Liver (tissue), 8 donors: ENCODE measurements at regions not wholly inside any gene's neighbourhood (a gene's known extent, or its start where the extent isn't known, plus 50 kb on each side); places are given as distances from the start of the nearest gene placed in this dataset.

Source experiments
- DNase-seq: peaks from one replicate; pipeline ENCODE4 v3.0.0-alpha.2; 2017; ENCODE audit warnings: low spot score
- H3K27ac ChIP-seq, 2 donors: one replicate each; pipeline ENCODE4 v1.7.0; 2013; ENCODE audit warnings: inconsistent platforms in 2 of 2, low read length in 2 of 2, control low read depth in 1 of 2, low read depth in 1 of 2, mild to moderate bottlenecking in 1 of 2
- H3K27me3 ChIP-seq, 4 donors: one replicate each; pipeline versions ENCODE4 v1.6.1 to v1.7.0; 2013; ENCODE audit warnings: low read length in 3 of 4, inconsistent platforms in 1 of 4, mild to moderate bottlenecking in 1 of 4, moderate library complexity in 1 of 4; ENCODE audit not compliant: control insufficient read depth in 4 of 4, insufficient read depth in 4 of 4
- H3K36me3 ChIP-seq, 4 donors: one replicate each; pipeline versions ENCODE4 v1.6.1 to v1.7.0; 2013; ENCODE audit warnings: low read length in 3 of 4, mild to moderate bottlenecking in 3 of 4, low read depth in 1 of 4, moderate library complexity in 1 of 4; ENCODE audit not compliant: control insufficient read depth in 4 of 4, insufficient read depth in 3 of 4
- H3K4me1 ChIP-seq, 4 donors: one replicate each; pipeline versions ENCODE4 v1.6.1 to v1.7.0; 2013; ENCODE audit warnings: low read length in 3 of 4, mild to moderate bottlenecking in 3 of 4, moderate library complexity in 1 of 4; ENCODE audit not compliant: control insufficient read depth in 4 of 4, insufficient read depth in 4 of 4
- H3K4me3 ChIP-seq, 3 donors: one replicate each; pipeline versions ENCODE4 v1.6.1 to v1.7.0; 2013; ENCODE audit warnings: low read length in 3 of 3, control low read depth in 1 of 3, low read depth in 1 of 3, mild to moderate bottlenecking in 1 of 3
- H3K9ac ChIP-seq, 2 donors: one replicate each; pipeline ENCODE4 v1.7.0; 2013; ENCODE audit warnings: low read length in 2 of 2, mild to moderate bottlenecking in 2 of 2, moderate library complexity in 2 of 2, control low read depth in 1 of 2, low read depth in 1 of 2
- H3K9me3 ChIP-seq, 4 donors: one replicate each; pipeline versions ENCODE4 v1.6.1 to v1.7.0; 2013; ENCODE audit warnings: low read length in 3 of 4; ENCODE audit not compliant: control insufficient read depth in 4 of 4
- EGR1 ChIP-seq, 2 donors: IDR thresholded peaks; 2 replicates each; pipeline ENCODE4 v1.6.1; 2016 to 2018; ENCODE audit warnings: antibody characterized with exemption in 2 of 2, low read depth in 2 of 2
- FOXA1 ChIP-seq: IDR thresholded peaks from 2 replicates; pipeline ENCODE4 v1.6.1; 2016; ENCODE audit warnings: antibody characterized with exemption
- FOXA2 ChIP-seq: IDR thresholded peaks from 2 replicates; pipeline ENCODE4 v1.6.1; 2016; ENCODE audit warnings: antibody characterized with exemption
- GABPA ChIP-seq, 2 donors: IDR thresholded peaks in 1 of 2; conservative IDR thresholded peaks in 1 of 2; 2 replicates each; pipeline ENCODE4 v1.6.1; 2016; ENCODE audit warnings: antibody characterized with exemption in 2 of 2, mild to moderate bottlenecking in 1 of 2, moderate library complexity in 1 of 2
- HNF4A ChIP-seq, 2 donors: conservative IDR thresholded peaks; 2 replicates each; pipeline ENCODE4 v1.6.1; 2016; ENCODE audit warnings: antibody characterized with exemption in 2 of 2, mild to moderate bottlenecking in 2 of 2
- HNF4G ChIP-seq: IDR thresholded peaks from 2 replicates; pipeline ENCODE4 v1.6.1; 2016; ENCODE audit warnings: antibody characterized with exemption
- NR2F2 ChIP-seq: IDR thresholded peaks from 2 replicates; pipeline ENCODE4 v1.6.1; 2016; ENCODE audit warnings: antibody characterized with exemption
- RAD21 ChIP-seq, 2 donors: IDR thresholded peaks; 2 replicates each; pipeline ENCODE4 v1.6.1; 2016; ENCODE audit warnings: antibody characterized with exemption in 2 of 2, mild to moderate bottlenecking in 2 of 2
- RXRA ChIP-seq, 2 donors: IDR thresholded peaks; 2 replicates each; pipeline ENCODE4 v1.6.1; 2017 to 2018; ENCODE audit warnings: antibody characterized with exemption in 2 of 2, mild to moderate bottlenecking in 1 of 2
- SP1 ChIP-seq: IDR thresholded peaks from 2 replicates; pipeline ENCODE4 v1.6.1; 2018; ENCODE audit warnings: antibody characterized with exemption, mild to moderate bottlenecking
- TAF1 ChIP-seq: conservative IDR thresholded peaks from 2 replicates; pipeline ENCODE4 v1.6.1; 2016; ENCODE audit warnings: antibody characterized with exemption, mild to moderate bottlenecking
- YY1 ChIP-seq: IDR thresholded peaks from 2 replicates; pipeline ENCODE4 v1.6.1; 2016; ENCODE audit warnings: antibody characterized with exemption, mild to moderate bottlenecking
- WGBS: extraction: QIAGEN DNeasy Blood & Tissue Kit; methylation state at CpG from one replicate; pipeline ENCODE4 v1.1.7; 2013; 5-methylcytosine and 5-hydroxymethylcytosine counted together
- TF ChIP-seq, protein P1 (sequence below): IDR thresholded peaks from 2 replicates; pipeline ENCODE4 v1.6.1; 2016; ENCODE audit warnings: antibody characterized with exemption
- TF ChIP-seq, protein P2 (sequence below): IDR thresholded peaks from 2 replicates; pipeline ENCODE4 v1.6.1; 2016; ENCODE audit warnings: antibody characterized with exemption
- TF ChIP-seq, protein P3 (sequence below): IDR thresholded peaks from 2 replicates; pipeline ENCODE4 v1.6.1; 2016; ENCODE audit warnings: antibody characterized with exemption
- TF ChIP-seq, protein P4 (sequence below): IDR thresholded peaks from 2 replicates; pipeline ENCODE4 v1.6.1; 2016; ENCODE audit warnings: antibody characterized with exemption, mild to moderate bottlenecking
- TF ChIP-seq, protein P5 (sequence below): fragments of 150-350 bp; IDR thresholded peaks from 2 replicates; pipeline ENCODE4 v1.5.1; 2017; ENCODE audit warnings: improper control_type of control experiment, low read depth, low read length; ENCODE audit not compliant: missing input control
- donor health status: healthy.
- donor health status: healthy.
- donor health status: healthy.
- donor health status: healthy.
- donor health status: healthy.

DNA sequence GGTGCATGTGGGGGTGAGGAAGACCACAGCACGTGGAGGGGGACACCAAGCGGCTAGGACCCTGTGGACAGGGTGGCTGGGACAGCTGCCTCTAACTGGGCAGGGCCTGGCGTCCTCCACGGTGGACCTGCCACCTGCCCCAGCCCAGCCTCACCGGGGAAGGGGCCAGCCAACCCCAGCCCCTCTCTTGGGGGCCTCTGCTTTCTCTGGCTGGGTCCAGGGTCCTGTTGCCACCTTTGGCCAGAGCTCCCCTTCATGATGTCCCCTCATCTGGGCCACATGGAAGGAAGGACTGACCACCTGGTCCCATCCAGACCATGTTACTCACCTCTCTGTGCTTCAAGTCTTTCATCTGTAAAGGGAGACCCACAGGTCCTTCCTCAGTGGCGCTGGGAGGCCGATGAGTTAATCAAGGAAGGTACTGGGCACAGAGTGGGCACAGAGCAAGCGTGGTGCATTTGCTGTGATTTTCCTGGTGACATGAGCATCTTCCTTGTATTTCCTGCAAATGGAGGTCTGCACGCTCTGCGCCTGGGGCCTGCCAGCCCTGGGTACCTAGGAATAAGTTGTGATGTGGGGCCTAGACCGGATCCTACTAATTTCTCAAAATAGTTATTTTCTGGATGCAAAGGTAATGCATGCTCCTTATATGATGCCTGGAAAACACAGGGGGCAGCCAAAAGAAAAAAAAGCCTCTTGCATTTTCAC is 538.4 kb downstream of the TBC1D22A start:
- no peaks in the 10 kb centered on the region for H3K4me1 ChIP-seq
- H3K27me3 ChIP-seq = no peaks in the 10 kb centered on the region
- no peak overlapping the region for H3K4me3 ChIP-seq
- H3K9ac ChIP-seq = no peak overlapping the region
- WGBS = 80% methylated on average over 11 of the region's 11 CpGs
- no peaks in the 10 kb centered on the region for H3K36me3 ChIP-seq
- TF ChIP-seq FOXA2 = no peak
- TF ChIP-seq, protein P1, sequence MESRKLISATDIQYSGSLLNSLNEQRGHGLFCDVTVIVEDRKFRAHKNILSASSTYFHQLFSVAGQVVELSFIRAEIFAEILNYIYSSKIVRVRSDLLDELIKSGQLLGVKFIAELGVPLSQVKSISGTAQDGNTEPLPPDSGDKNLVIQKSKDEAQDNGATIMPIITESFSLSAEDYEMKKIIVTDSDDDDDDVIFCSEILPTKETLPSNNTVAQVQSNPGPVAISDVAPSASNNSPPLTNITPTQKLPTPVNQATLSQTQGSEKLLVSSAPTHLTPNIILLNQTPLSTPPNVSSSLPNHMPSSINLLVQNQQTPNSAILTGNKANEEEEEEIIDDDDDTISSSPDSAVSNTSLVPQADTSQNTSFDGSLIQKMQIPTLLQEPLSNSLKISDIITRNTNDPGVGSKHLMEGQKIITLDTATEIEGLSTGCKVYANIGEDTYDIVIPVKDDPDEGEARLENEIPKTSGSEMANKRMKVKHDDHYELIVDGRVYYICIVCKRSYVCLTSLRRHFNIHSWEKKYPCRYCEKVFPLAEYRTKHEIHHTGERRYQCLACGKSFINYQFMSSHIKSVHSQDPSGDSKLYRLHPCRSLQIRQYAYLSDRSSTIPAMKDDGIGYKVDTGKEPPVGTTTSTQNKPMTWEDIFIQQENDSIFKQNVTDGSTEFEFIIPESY = no peak
- TF ChIP-seq, protein P2, sequence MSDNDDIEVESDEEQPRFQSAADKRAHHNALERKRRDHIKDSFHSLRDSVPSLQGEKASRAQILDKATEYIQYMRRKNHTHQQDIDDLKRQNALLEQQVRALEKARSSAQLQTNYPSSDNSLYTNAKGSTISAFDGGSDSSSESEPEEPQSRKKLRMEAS = no peak
- TF ChIP-seq EGR1 (IDR thresholded peaks at IDR 0.05; ENCODE audit: low read depth in 2 of 2) = no peak
- no peak overlapping the region for H3K27ac ChIP-seq
- H3K9me3 ChIP-seq = no peaks in the 10 kb centered on the region
- peak; percentile 14 for DNase-seq

DNA sequence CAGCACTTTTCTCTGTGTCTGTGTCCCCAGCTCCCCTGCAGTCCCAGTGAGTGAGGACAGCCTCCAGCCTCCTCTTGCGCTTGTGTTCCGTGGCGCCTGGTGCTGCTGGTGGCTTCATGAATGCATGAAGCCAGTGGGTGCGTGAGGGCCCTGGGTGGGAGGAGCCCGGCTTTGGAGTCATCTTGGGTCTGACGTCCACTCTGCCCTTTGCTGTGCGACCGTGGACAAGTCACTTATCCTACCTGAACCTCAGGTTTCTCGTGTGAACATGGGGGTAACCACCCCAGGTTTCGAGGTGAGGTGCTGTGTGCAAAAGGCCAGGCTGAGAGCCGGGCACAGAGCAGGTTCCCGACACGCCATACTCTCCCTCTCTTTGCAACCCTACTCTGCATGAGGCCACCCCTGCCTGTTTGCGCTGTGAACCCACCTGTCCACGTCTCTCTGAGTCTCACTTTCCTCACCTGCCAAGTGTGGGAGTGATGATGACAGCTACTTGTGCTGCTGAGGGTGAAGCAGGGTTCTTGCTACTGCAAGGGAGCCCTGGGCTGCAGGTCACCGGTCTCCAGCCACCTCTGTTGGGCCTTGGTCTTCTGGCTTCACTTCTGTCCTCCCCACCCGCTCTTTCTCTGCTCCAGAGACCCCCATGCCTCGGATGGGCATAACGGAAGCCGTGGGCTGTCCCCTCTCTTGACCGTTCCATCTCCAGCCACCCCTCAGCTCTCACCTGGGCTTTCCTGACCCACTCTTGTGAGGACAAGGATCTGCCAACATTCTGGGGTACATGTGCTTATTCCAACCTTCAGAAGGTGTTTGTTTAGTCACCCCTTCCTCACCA is 537.6 kb downstream of the TBC1D22A start:
- Histone ChIP-seq H3K27ac (no peak overlapping the region), H3K9me3 (no peaks in the 10 kb centered on the region), H3K4me1 (no peaks in the 10 kb centered on the region), H3K9ac (no peak overlapping the region), H3K36me3 (no peaks in the 10 kb centered on the region), H3K4me3 (no peak overlapping the region), H3K27me3 (no peaks in the 10 kb centered on the region)
- no peak for TF ChIP-seq NR2F2
- TF ChIP-seq, protein P1 = no peak
- TF ChIP-seq, protein P3, sequence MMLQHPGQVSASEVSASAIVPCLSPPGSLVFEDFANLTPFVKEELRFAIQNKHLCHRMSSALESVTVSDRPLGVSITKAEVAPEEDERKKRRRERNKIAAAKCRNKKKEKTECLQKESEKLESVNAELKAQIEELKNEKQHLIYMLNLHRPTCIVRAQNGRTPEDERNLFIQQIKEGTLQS = no peak
- no peak for TF ChIP-seq GABPA (IDR thresholded peaks at IDR 0.05 in 1 of 2, conservative IDR thresholded peaks at IDR 0.05 in 1 of 2)
- TF ChIP-seq, protein P4, sequence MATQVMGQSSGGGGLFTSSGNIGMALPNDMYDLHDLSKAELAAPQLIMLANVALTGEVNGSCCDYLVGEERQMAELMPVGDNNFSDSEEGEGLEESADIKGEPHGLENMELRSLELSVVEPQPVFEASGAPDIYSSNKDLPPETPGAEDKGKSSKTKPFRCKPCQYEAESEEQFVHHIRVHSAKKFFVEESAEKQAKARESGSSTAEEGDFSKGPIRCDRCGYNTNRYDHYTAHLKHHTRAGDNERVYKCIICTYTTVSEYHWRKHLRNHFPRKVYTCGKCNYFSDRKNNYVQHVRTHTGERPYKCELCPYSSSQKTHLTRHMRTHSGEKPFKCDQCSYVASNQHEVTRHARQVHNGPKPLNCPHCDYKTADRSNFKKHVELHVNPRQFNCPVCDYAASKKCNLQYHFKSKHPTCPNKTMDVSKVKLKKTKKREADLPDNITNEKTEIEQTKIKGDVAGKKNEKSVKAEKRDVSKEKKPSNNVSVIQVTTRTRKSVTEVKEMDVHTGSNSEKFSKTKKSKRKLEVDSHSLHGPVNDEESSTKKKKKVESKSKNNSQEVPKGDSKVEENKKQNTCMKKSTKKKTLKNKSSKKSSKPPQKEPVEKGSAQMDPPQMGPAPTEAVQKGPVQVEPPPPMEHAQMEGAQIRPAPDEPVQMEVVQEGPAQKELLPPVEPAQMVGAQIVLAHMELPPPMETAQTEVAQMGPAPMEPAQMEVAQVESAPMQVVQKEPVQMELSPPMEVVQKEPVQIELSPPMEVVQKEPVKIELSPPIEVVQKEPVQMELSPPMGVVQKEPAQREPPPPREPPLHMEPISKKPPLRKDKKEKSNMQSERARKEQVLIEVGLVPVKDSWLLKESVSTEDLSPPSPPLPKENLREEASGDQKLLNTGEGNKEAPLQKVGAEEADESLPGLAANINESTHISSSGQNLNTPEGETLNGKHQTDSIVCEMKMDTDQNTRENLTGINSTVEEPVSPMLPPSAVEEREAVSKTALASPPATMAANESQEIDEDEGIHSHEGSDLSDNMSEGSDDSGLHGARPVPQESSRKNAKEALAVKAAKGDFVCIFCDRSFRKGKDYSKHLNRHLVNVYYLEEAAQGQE = no peak
- no peak for TF ChIP-seq EGR1 (IDR thresholded peaks at IDR 0.05; ENCODE audit: low read depth in 2 of 2)
- no peak for TF ChIP-seq RAD21 (IDR thresholded peaks at IDR 0.05)
- no peak for TF ChIP-seq YY1
- no peak for TF ChIP-seq SP1
- no peak for TF ChIP-seq FOXA1
- TF ChIP-seq, protein P2 = no peak
- no peak for TF ChIP-seq HNF4A (conservative IDR thresholded peaks at IDR 0.05)
- no peak for TF ChIP-seq RXRA (IDR thresholded peaks at IDR 0.05)
- TF ChIP-seq FOXA2 = no peak
- TF ChIP-seq TAF1 = no peak
- TF ChIP-seq HNF4G = no peak
- TF ChIP-seq, protein P5, sequence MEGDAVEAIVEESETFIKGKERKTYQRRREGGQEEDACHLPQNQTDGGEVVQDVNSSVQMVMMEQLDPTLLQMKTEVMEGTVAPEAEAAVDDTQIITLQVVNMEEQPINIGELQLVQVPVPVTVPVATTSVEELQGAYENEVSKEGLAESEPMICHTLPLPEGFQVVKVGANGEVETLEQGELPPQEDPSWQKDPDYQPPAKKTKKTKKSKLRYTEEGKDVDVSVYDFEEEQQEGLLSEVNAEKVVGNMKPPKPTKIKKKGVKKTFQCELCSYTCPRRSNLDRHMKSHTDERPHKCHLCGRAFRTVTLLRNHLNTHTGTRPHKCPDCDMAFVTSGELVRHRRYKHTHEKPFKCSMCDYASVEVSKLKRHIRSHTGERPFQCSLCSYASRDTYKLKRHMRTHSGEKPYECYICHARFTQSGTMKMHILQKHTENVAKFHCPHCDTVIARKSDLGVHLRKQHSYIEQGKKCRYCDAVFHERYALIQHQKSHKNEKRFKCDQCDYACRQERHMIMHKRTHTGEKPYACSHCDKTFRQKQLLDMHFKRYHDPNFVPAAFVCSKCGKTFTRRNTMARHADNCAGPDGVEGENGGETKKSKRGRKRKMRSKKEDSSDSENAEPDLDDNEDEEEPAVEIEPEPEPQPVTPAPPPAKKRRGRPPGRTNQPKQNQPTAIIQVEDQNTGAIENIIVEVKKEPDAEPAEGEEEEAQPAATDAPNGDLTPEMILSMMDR = no peak
- 85% methylated on average over 21 of the region's 21 CpGs for WGBS
- DNase-seq = peak; percentile 29
